22Rv1 (cell line): ENCODE measurements at regions not wholly inside any gene's neighbourhood (a gene's known extent, or its start where the extent isn't known, plus 50 kb on each side); places are given as distances from the start of the nearest gene placed in this dataset.
"Not testable (repeated sequence)": the region's sequence is repeated elsewhere in the genome, so short reads cannot be mapped to it uniquely, and the experiment has no call there.

Experiments
- H3K27ac ChIP-seq: fragments of 450-650 bp; 2 replicates; pipeline ENCODE4 v1.5.1; 2017
- CTCF ChIP-seq: fragments of 450-650 bp; IDR thresholded peaks from 2 replicates; pipeline ENCODE4 v1.5.1; 2017; ENCODE audit warnings: mild to moderate bottlenecking
- ZFX ChIP-seq: fragments of 450-650 bp; IDR thresholded peaks from 2 replicates; pipeline ENCODE4 v1.6.1; 2017; ENCODE audit warnings: antibody characterized with exemption, borderline replicate concordance

GRCh38 chr11:135002236-135002635, 590.2 kb upstream of the B3GAT1 start:
- H3K27ac ChIP-seq: no peak overlapping the region
- TF ChIP-seq ZFX (no peak), CTCF (no peak)

GRCh38 chr11:135001581-135001980, 589.5 kb upstream of the B3GAT1 start:
- TF ChIP-seq CTCF (no peak), ZFX (no peak)
- H3K27ac ChIP-seq: no peak overlapping the region

GRCh38 chr11:135001065-135001464, 589.0 kb upstream of the B3GAT1 start:
- not testable (repeated sequence) for H3K27ac ChIP-seq

- TF ChIP-seq CTCF (no peak), ZFX (no peak)
These were observed 587.5 kb upstream of the B3GAT1 start for GRCh38 chr11:134999590-134999989.

GRCh38 chr11:134997652-134998320, 585.7 kb upstream of the B3GAT1 start:
- H3K27ac ChIP-seq: no peak overlapping the region
- no peak for TF ChIP-seq ZFX

More at GRCh38 chr11:134999590-134999989, 587.5 kb upstream of the B3GAT1 start:
- H3K27ac ChIP-seq: no peak overlapping the region

- TF ChIP-seq ZFX: no peak
- TF ChIP-seq CTCF: no peak
- H3K27ac ChIP-seq: no peak overlapping the region
These were observed 583.7 kb upstream of the B3GAT1 start for GRCh38 chr11:134995741-134996140.

- no peak overlapping the region for H3K27ac ChIP-seq
- TF ChIP-seq ZFX (no peak), CTCF (no peak)
These were observed 582.4 kb upstream of the B3GAT1 start for GRCh38 chr11:134994431-134994830.

GRCh38 chr11:134993691-134994243, 581.7 kb upstream of the B3GAT1 start:
- TF ChIP-seq ZFX: no peak
- TF ChIP-seq CTCF: no peak
- no peak overlapping the region for H3K27ac ChIP-seq
